ENCODE measurements at regions not wholly inside any gene's neighbourhood (a gene's known extent, or its start where the extent isn't known, plus 50 kb on each side); places are given as distances from the start of the nearest gene placed in this dataset.

- Mint-ChIP-seq H3K4me1 (peaks cover 0 to 6% of the 10 kb centered on the region in 2 experiments; a peak in 2 of 4 replicates), H3K27ac (no peak overlapping the region)
Measured at GRCh38 chr2:139359818-139360217, 579.6 kb upstream of the NXPH2 start.

More at GRCh38 chr2:139359818-139360217, 579.6 kb upstream of the NXPH2 start:
- no peak overlapping the region for H4K91ac ChIP-seq (ENCODE audit: insufficient read length, low read depth, low read length)
- Mint-ChIP-seq H3K4me3 (no peak overlapping the region), H3K9me3 (no peaks in the 10 kb centered on the region), H3K27me3 (ENCODE audit: low read depth) (peaks cover 8% of the 10 kb centered on the region), H3K36me3 (ENCODE audit: insufficient read depth in 1 of 3, low read depth in 3 of 3) (no peaks in the 10 kb centered on the region)
- no peak overlapping the region for H2BK5ac ChIP-seq (ENCODE audit: insufficient read length, low read length)
- H3K27ac ChIP-seq (ENCODE audit: insufficient read length, low read depth, low read length), result no peak overlapping the region
- no peak overlapping the region for H2BK15ac ChIP-seq (ENCODE audit: low read depth, low read length)
- H3K9me3 ChIP-seq (ENCODE audit: control insufficient read depth, low read depth, low read length), result no peaks in the 10 kb centered on the region
- no peak for TF ChIP-seq CTCF (conservative IDR thresholded peaks at IDR 0.05)
- H3K4me2 ChIP-seq (ENCODE audit: insufficient read depth, insufficient read length, low read length), result no peak overlapping the region
- H4K8ac ChIP-seq (replicated peaks; ENCODE audit: insufficient read length, low read depth, low read length), result no peak overlapping the region
- WGBS (ENCODE audit: extremely low coverage, insufficient read length, low lambda C conversion rate), result no CpG with 5 or more reads among the region's 1 CpG
- no peak overlapping the region for H3K18ac ChIP-seq (ENCODE audit: insufficient read length, low read depth, low read length)
- H3K23me2 ChIP-seq (ENCODE audit: insufficient read length, low read depth, low read length, poor library complexity, severe bottlenecking), result no peaks in the 10 kb centered on the region
- H4K20me1 ChIP-seq (ENCODE audit: control insufficient read depth, insufficient read depth, insufficient read length), result no peaks in the 10 kb centered on the region
- no peaks in the 10 kb centered on the region for H3K27me3 ChIP-seq (ENCODE audit: insufficient read depth, low read length)
- H3T11ph ChIP-seq (ENCODE audit: low read length), result no peak overlapping the region
- H2BK20ac ChIP-seq (ENCODE audit: low read depth, low read length, poor library complexity, severe bottlenecking), result no peak overlapping the region
- no peak overlapping the region for H3K14ac ChIP-seq (ENCODE audit: insufficient read depth, low read length)
- H2AK5ac ChIP-seq (ENCODE audit: insufficient read length, low read length), result no peak overlapping the region
- no peak overlapping the region for H3K56ac ChIP-seq (ENCODE audit: insufficient read length, low read depth, low read length)
- H2BK120ac ChIP-seq (ENCODE audit: low read depth, low read length, poor library complexity, severe bottlenecking), result no peak overlapping the region
- no peak overlapping the region for H4K5ac ChIP-seq (ENCODE audit: insufficient read length, low read depth, low read length)
- H2BK12ac ChIP-seq (ENCODE audit: insufficient read length, low read depth, low read length), result no peak overlapping the region
- H3K23ac ChIP-seq (ENCODE audit: insufficient read length, low read depth, low read length), result no peak overlapping the region
- no peak overlapping the region for H2AFZ ChIP-seq (ENCODE audit: low read length)
- H3K4ac ChIP-seq (ENCODE audit: low read depth, low read length), result no peak overlapping the region
- no peaks in the 10 kb centered on the region for H3K79me1 ChIP-seq (ENCODE audit: insufficient read depth, low read depth, low read length, poor library complexity, severe bottlenecking)
- DNase-seq, result no peak
- H3K9ac ChIP-seq (ENCODE audit: extremely low read depth, insufficient read length, low read length), result no peak overlapping the region
- H3K79me2 ChIP-seq (ENCODE audit: insufficient read depth, low read length), result no peaks in the 10 kb centered on the region
- no peaks in the 10 kb centered on the region for H3K4me1 ChIP-seq (ENCODE audit: insufficient read depth, low read length)
